Breast epithelium (tissue), 3 donors: ENCODE measurements at regions not wholly inside any gene's neighbourhood (a gene's known extent, or its start where the extent isn't known, plus 50 kb on each side); places are given as distances from the start of the nearest gene placed in this dataset.

Experiments
- POLR2A ChIP-seq: fragments of 450-650 bp; IDR thresholded peaks from one replicate; pipeline ENCODE4 v1.6.1; 2016; ENCODE audit warnings: antibody characterized with exemption, mild to moderate bottlenecking, moderate library complexity
- POLR2AphosphoS5 ChIP-seq, 3 donors: sonication (generic); formaldehyde crosslinking; IDR thresholded peaks; one replicate each; pipeline ENCODE4 v1.6.1; 2017; ENCODE audit warnings: antibody characterized with exemption in 3 of 3
- TF ChIP-seq, protein P1 (sequence below), 3 donors: fragments of 450-650 bp; IDR thresholded peaks; one replicate each; pipeline ENCODE4 v1.5.1; 2016 to 2017; ENCODE audit warnings: antibody characterized with exemption in 3 of 3, mild to moderate bottlenecking in 3 of 3, moderate library complexity in 3 of 3

DNA sequence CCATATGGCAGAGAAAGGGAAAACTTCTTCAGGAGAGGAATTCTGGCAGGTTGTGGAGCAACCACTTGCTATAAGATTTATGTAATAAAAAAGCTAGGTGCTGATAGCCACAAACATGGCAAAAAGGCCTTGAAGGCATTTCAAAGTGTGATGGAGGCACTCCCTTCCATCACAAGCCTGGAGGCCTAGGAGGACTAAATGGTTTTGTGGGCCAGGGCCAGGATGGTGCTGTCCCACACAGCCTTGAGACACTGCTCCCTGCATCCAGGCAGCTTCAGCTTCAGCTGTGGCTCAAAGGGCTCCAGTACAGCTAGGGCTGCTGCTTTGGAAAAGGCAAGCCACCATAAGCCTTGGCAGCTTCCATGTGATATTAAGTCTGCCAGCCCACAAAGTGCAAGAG, 632.8 kb downstream of the BRINP1 start:
- TF ChIP-seq, protein P1, sequence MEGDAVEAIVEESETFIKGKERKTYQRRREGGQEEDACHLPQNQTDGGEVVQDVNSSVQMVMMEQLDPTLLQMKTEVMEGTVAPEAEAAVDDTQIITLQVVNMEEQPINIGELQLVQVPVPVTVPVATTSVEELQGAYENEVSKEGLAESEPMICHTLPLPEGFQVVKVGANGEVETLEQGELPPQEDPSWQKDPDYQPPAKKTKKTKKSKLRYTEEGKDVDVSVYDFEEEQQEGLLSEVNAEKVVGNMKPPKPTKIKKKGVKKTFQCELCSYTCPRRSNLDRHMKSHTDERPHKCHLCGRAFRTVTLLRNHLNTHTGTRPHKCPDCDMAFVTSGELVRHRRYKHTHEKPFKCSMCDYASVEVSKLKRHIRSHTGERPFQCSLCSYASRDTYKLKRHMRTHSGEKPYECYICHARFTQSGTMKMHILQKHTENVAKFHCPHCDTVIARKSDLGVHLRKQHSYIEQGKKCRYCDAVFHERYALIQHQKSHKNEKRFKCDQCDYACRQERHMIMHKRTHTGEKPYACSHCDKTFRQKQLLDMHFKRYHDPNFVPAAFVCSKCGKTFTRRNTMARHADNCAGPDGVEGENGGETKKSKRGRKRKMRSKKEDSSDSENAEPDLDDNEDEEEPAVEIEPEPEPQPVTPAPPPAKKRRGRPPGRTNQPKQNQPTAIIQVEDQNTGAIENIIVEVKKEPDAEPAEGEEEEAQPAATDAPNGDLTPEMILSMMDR (IDR thresholded peaks at IDR 0.05): no peak
- TF ChIP-seq POLR2AphosphoS5 (IDR thresholded peaks at IDR 0.05) (no peak), POLR2A (no peak)
